GM23248 (cell line): ENCODE measurements at regions not wholly inside any gene's neighbourhood (a gene's known extent, or its start where the extent isn't known, plus 50 kb on each side); places are given as distances from the start of the nearest gene placed in this dataset.

ENCODE experiments used
- EZH2 ChIP-seq: fragments of 200-600 bp; sonication (generic); IDR thresholded peaks from 2 replicates; pipeline ENCODE4 v1.6.1; 2018; ENCODE audit warnings: antibody characterized with exemption, mild to moderate bottlenecking; ENCODE audit not compliant: insufficient read depth, poor library complexity, severe bottlenecking
- EZH2phosphoT487 ChIP-seq: fragments of 200-600 bp; sonication (generic); IDR thresholded peaks from 2 replicates; pipeline ENCODE4 v1.6.1; 2018; ENCODE audit warnings: antibody characterized with exemption, moderate library complexity, mild to moderate bottlenecking, low read depth; ENCODE audit not compliant: insufficient read depth

- TF ChIP-seq EZH2 = no peak
- no peak for TF ChIP-seq EZH2phosphoT487
Observed at GRCh38 chrX:77298296-77298695, 148.9 kb upstream of the FGF16 start.
